Cerebellar nuclear complex (tissue), 1 donor: ENCODE measurements at regions not wholly inside any gene's neighbourhood (a gene's known extent, or its start where the extent isn't known, plus 50 kb on each side); places are given as distances from the start of the nearest gene placed in this dataset.

Experiments
- DNase-seq, 2 experiments: peaks; one replicate each; lab custom pipeline; 2025; lab: John Stamatoyannopoulos, UW

DNA sequence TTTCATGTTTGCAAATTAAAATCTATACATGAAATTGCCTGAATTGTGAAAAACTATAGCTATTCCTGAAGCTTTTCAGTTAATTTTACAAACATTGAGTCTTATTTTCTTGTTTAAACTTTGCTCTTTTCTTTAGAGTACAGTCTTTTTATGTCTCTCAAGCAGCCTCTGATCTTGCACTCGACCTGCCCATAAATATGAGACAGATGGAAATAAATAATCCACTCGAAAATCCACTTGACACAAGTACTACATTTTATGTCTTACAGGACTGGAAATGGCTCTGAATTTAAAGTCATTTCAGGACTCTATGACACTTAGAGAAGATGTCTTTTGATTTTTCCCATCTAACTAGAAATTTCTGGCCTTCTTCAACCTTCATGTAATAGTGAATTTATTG lies 283.8 kb downstream of the USP25 start:
- no peak for DNase-seq

- no peak for DNase-seq
These were observed 291.1 kb downstream of the USP25 start for GRCh38 chr21:16020878-16021277.

DNA sequence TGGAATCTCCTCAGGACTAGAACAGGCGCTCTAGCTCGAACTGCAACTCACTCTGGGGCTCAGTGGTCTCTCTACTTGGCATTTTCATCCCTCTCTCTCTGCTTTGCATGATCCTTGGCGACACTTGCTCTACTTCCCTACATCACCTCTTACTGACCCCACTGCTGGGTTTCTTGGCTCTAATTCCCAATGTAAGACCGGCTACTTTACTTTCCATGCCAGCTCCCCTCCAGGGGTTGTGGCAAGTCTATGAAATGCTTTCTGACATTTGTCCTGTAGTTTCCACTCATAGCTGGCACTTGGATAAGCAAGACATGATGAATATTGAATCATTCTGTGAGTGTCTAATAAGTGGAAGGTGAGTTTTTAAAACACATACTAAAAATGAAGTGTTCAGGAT lies 292.3 kb downstream of the USP25 start:
- DNase-seq = no peak

- no peak for DNase-seq
These were observed 293.1 kb downstream of the USP25 start for GRCh38 chr21:16022921-16023320.

- DNase-seq = no peak
These were observed 298.4 kb downstream of the USP25 start for GRCh38 chr21:16028142-16028541.

GRCh38 chr21:16028941-16029464 lies 299.2 kb downstream of the USP25 start:
- no peak for DNase-seq

DNA sequence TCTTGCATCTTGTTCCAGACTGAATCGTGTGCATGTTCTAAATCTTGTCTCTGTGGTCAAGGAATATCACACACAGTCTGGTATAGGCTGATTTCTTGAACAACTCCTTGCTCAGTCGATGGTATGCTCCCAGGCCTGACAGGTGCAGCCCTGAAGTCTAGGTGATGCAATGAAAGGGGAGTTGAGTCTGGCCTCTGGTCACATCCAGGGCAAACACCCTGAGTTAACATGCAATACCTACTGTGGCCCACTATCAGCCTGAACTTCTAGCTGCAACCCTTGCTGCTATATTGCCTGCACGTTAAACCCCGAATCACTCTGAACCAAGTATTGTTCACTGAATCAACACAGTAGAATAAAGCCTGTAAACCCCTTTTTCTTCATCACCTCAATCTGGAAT lies 303.4 kb downstream of the USP25 start:
- DNase-seq = no peak

GRCh38 chr21:16034446-16035190 lies 304.8 kb downstream of the USP25 start:
- no peak for DNase-seq

GRCh38 chr21:16037421-16037955 lies 307.7 kb downstream of the USP25 start:
- no peak for DNase-seq

DNA sequence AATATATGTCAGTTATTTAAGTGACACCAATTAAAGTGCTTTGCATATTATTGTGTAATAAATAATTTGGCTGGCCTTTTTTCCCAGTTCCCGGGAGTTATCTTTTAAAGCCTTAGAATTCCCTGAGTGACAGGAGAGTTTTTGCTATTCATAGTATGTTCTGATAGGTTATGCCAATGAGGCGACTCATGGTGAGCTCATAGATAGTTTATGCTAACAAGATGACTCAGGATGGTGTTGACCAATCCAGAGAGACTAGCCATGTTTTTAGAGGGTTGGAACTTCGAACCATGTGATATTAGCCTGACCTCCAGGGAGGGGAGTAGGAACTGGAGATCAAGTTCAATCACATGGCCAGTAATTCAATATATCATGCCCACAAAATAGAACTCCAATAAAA lies 310.8 kb downstream of the USP25 start:
- DNase-seq = no peak

GRCh38 chr21:16044676-16045075 lies 314.9 kb downstream of the USP25 start:
- DNase-seq = no peak

GRCh38 chr21:16046656-16047330 lies 317.0 kb downstream of the USP25 start:
- no peak for DNase-seq

DNA sequence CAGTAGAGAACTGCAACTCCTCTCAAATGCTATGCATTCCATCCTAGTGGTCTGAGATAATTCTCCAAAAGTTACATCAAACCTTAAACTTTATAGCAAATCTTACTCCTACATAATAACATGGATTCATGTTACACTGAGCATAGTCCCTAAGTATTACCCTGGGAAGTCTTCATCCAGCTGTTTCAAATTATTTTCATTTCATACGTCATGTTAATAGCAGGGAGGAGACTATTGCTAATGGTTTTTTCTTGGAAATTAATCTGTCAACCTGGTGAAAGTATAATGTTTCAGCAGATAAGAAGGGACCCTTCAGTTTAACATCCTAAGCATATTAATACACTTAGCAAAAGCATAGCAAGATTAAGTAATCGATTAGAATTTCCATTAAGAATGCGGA lies 318.1 kb downstream of the USP25 start:
- no peak for DNase-seq

DNA sequence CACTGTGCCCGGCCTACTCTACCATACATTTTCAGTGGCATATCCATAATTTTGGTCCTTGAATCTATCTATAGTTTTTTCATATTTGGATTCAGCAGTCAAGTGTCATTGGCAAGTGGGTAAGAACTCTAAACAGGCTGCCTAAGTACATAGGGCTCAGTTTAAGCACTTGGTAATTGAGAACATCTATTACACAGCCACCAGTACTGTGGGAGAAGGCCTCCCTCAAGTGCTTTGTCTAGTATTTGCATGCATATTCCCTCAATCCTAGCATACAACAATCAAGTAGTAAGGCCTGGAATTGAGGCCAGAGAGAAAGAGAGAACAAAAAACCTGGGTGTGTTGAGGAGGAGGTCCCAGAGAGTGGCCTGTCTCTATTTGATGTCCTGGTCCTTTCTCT lies 325.2 kb downstream of the USP25 start:
- no peak for DNase-seq

DNA sequence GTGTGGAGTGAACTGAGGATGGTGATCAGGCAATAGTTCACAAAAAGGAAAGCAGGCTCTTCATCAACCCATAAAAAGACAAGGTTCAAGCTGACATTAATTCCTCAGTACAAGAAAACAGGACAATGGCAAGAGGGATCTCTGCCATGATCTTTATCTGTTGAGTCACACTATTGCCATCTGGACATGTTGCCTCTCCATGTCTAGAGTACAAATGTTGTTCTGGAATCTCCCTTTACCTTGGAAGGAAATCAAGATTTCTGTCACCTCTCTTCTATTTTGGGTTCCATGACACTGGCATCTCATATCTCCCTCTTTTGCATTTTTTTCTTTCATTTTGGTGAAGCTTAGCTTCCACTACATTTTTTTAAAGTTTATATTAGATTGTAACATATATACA lies 329.1 kb downstream of the USP25 start:
- peak in 1 of 2 experiments; percentile 71 for DNase-seq

DNA sequence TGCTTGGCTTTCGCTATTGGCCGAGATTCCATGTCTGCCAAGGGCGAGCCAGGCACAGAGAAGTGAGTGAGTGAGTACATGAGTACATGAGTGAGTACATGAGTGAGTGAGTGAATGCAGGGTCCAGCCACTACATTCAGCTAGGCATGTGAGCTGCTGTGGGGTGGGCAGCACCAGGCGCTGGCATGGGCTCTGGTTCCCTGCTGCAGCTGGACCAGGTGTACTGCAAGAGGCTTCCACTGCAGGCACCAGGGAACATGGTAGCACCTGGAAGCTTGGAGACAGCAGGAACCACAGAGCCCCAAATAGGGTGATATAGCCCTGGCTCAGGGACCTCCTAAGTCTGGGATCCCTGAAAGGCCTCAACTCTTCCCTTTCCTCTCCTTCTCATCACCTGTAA lies 330.2 kb downstream of the USP25 start:
- no peak for DNase-seq

- no peak for DNase-seq
These were observed 331.4 kb downstream of the USP25 start for GRCh38 chr21:16061194-16061593.

GRCh38 chr21:16069178-16070112 lies 339.7 kb downstream of the USP25 start:
- DNase-seq = no peak

DNA sequence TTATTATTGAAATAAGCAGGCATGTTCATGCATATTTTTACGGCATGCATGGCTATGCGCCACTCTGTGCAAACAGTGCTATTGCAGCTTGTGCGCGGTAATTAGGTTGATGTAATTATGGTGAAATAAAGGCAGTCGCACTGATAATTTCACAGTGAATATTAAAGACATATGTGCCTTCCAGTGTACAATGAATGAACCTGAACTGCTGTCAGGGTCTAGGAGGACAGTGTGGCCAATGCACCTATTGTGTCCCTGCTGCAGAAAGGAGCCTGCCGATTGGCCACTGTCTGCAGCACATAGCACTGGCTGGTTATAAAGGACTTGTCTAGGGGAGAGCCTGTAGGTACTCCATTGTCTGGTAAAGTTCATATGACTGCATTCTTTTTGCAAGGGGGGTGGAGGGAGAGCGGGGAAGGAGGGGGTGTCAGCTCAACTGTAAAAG lies 340.4 kb downstream of the USP25 start:
- peak; percentile 80 to 86 for DNase-seq

- peak; percentile 51 to 71 for DNase-seq
These were observed 341.3 kb downstream of the USP25 start for GRCh38 chr21:16071092-16071491.

DNA sequence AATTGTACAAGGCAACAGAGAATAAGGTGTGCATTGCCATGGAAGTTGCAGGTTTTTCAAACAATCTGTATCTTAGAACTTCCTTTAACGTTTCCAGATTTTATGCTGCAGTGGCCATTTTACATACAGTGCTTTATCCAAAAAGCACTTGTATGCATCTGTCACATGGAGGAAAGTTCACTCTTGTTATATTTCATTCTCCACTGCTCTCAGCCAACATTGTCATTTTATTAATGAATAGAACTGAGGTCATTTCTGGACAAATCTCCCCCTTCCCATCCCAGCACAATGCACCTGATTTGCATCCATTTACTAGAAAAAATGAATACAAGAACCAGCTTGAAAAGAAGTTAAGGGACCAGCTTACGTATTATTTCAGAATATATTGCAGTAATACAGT lies 342.0 kb downstream of the USP25 start:
- no peak for DNase-seq

GRCh38 chr21:16072221-16072620 lies 342.4 kb downstream of the USP25 start:
- DNase-seq = no peak
